Sigmoid colon (tissue), 6 donors: ENCODE measurements at regions not wholly inside any gene's neighbourhood (a gene's known extent, or its start where the extent isn't known, plus 50 kb on each side); places are given as distances from the start of the nearest gene placed in this dataset.

Source experiments
- DNase-seq: peaks from one replicate; pipeline ENCODE4 v3.0.0-alpha.2; 2019
- H3K27ac ChIP-seq, 4 donors: fragments of 200-600 bp; sonication (generic); one replicate each; pipeline ENCODE4 v1.5.1; 2016 to 2019; ENCODE audit warnings: mild to moderate bottlenecking in 1 of 4
- H3K27me3 ChIP-seq, 3 donors: fragments of 200-600 bp; sonication (generic); one replicate each; pipeline ENCODE4 v1.5.1; 2019; ENCODE audit warnings: mild to moderate bottlenecking in 1 of 3
- H3K36me3 ChIP-seq, 4 donors: fragments of 200-600 bp; sonication (generic); one replicate each; pipeline ENCODE4 v1.5.1; 2016 to 2019
- H3K4me1 ChIP-seq, 4 donors: fragments of 200-600 bp; sonication (generic); one replicate each; pipeline ENCODE4 v1.5.1; 2017 to 2019
- H3K4me3 ChIP-seq, 4 donors: fragments of 200-600 bp; sonication (generic); one replicate each; pipeline ENCODE4 v1.5.1; 2017 to 2019; ENCODE audit warnings: mild to moderate bottlenecking in 2 of 4, moderate library complexity in 1 of 4
- H3K9me3 ChIP-seq, 4 donors: fragments of 200-600 bp in 3 of 4; sonication (generic) in 3 of 4; one replicate each; pipeline versions ENCODE4 v1.5.1 to v1.6.1; 2013 to 2019
- CTCF ChIP-seq, 4 experiments: fragments of 450-650 bp in 3 of 4; fragments of 200-600 bp in 1 of 4; IDR thresholded peaks; one replicate each; pipeline ENCODE4 v1.5.1; 2016 to 2019; ENCODE audit warnings: antibody characterized with exemption in 4 of 4, mild to moderate bottlenecking in 3 of 4, moderate library complexity in 2 of 4
- EP300 ChIP-seq, 4 donors: sonication (generic); formaldehyde crosslinking; IDR thresholded peaks; one replicate each; pipeline ENCODE4 v1.6.1; 2017; ENCODE audit warnings: antibody characterized with exemption in 4 of 4
- POLR2A ChIP-seq, 2 donors: fragments of 450-650 bp; IDR thresholded peaks; one replicate each; pipeline ENCODE4 v1.6.1; 2016; ENCODE audit warnings: antibody characterized with exemption in 2 of 2, mild to moderate bottlenecking in 2 of 2, moderate library complexity in 2 of 2
- POLR2AphosphoS5 ChIP-seq, 4 donors: sonication (generic); formaldehyde crosslinking; IDR thresholded peaks; one replicate each; pipeline ENCODE4 v1.6.1; 2017; ENCODE audit warnings: antibody characterized with exemption in 4 of 4
- WGBS, 2 donors: extraction: QIAGEN DNeasy Blood & Tissue Kit; methylation state at CpG; one replicate each; pipeline ENCODE4 v1.1.7; 2013; 5-methylcytosine and 5-hydroxymethylcytosine counted together
- intact Hi-C: fragments of 100-400 bp; cut with DNase I; formaldehyde crosslinking; loops from one replicate; pipeline ENCODE4 v1.15.1; 2023
- donor health status: healthy with polysubstance abuse.
- donor health status: healthy.

- 54 to 63% methylated on average over 2 of the region's 2 CpGs for WGBS, 2 donors
- Histone ChIP-seq H3K4me3 (no peak overlapping the region), H3K4me1 (peaks cover 0 to 16% (median 14%) of the 10 kb centered on the region in 4 donors), H3K9me3 (no peaks in the 10 kb centered on the region), H3K36me3 (no peaks in the 10 kb centered on the region), H3K27ac (no peak overlapping the region), H3K27me3 (no peaks in the 10 kb centered on the region)
- DNase-seq = no peak
- intact Hi-C loops = no loop called here
- TF ChIP-seq EP300 (IDR thresholded peaks at IDR 0.05) (no peak), CTCF (IDR thresholded peaks at IDR 0.05) (peak in 3 of 4 experiments; percentile 11 to 45 (median 29)), POLR2AphosphoS5 (IDR thresholded peaks at IDR 0.05) (peak in 1 of 4 donors; percentile 8), POLR2A (IDR thresholded peaks at IDR 0.05) (no peak)
These were observed 169.0 kb upstream of the EEA1 start for GRCh38 chr12:93098077-93098476.

- Histone ChIP-seq H3K36me3 (no peaks in the 10 kb centered on the region), H3K4me1 (peaks cover 0 to 26% (median 24%) of the 10 kb centered on the region in 4 donors), H3K27ac (no peak overlapping the region), H3K9me3 (no peaks in the 10 kb centered on the region), H3K27me3 (no peaks in the 10 kb centered on the region), H3K4me3 (no peak overlapping the region)
- no peak for DNase-seq
- intact Hi-C loops = loop anchor here (5.0 kb wide), 2 partner anchors 83 to 278 kb away; partner anchors contain the start of gene NUDT4
- TF ChIP-seq POLR2A (IDR thresholded peaks at IDR 0.05) (no peak), CTCF (IDR thresholded peaks at IDR 0.05) (no peak), POLR2AphosphoS5 (IDR thresholded peaks at IDR 0.05) (no peak), EP300 (IDR thresholded peaks at IDR 0.05) (no peak)
- WGBS, 2 donors = 85 to 87% methylated on average over 1 of the region's 1 CpG
These were observed 170.7 kb upstream of the EEA1 start for GRCh38 chr12:93099792-93100191.

GRCh38 chr12:93100610-93101009 is 171.5 kb upstream of the EEA1 start:
- intact Hi-C loops = loop anchor here (5.0 kb wide), 2 partner anchors 82 to 277 kb away; partner anchors contain the start of gene NUDT4
- Histone ChIP-seq H3K4me1 (peaks cover 0 to 26% (median 24%) of the 10 kb centered on the region in 4 donors), H3K9me3 (no peaks in the 10 kb centered on the region), H3K27ac (no peak overlapping the region), H3K36me3 (no peaks in the 10 kb centered on the region), H3K27me3 (no peaks in the 10 kb centered on the region), H3K4me3 (no peak overlapping the region)
- whole genome bisulfite sequencing, 2 donors = 89% methylated on average over 4 of the region's 4 CpGs
- TF ChIP-seq EP300 (IDR thresholded peaks at IDR 0.05) (no peak), CTCF (IDR thresholded peaks at IDR 0.05) (no peak), POLR2AphosphoS5 (IDR thresholded peaks at IDR 0.05) (no peak), POLR2A (IDR thresholded peaks at IDR 0.05) (no peak)
- DNase-seq = no peak

GRCh38 chr12:93101367-93101766 is 172.3 kb upstream of the EEA1 start:
- Histone ChIP-seq H3K36me3 (no peaks in the 10 kb centered on the region), H3K4me1 (peaks cover 0 to 26% (median 24%) of the 10 kb centered on the region in 4 donors), H3K27me3 (no peaks in the 10 kb centered on the region), H3K4me3 (no peak overlapping the region), H3K27ac (peak overlapping the region in 1 of 4 donors; percentile 78), H3K9me3 (no peaks in the 10 kb centered on the region)
- no peak for DNase-seq
- WGBS, 2 donors = 95 to 96% methylated on average over 4 of the region's 4 CpGs
- TF ChIP-seq POLR2A (IDR thresholded peaks at IDR 0.05) (no peak), POLR2AphosphoS5 (IDR thresholded peaks at IDR 0.05) (no peak), EP300 (IDR thresholded peaks at IDR 0.05) (no peak), CTCF (IDR thresholded peaks at IDR 0.05) (no peak)
- intact Hi-C loops = loop anchor here (5.0 kb wide), 2 partner anchors 81 to 276 kb away; partner anchors contain the start of gene NUDT4

- intact Hi-C loops = loop anchor here (2.0 to 5.0 kb wide), 3 partner anchors 42 to 275 kb away; partner anchors contain the start of gene NUDT4
- Histone ChIP-seq H3K27ac (peak overlapping the region; percentile 63 to 78 (median 69)), H3K4me3 (no peak overlapping the region), H3K36me3 (no peaks in the 10 kb centered on the region), H3K27me3 (no peaks in the 10 kb centered on the region), H3K4me1 (peaks cover 0 to 36% (median 29%) of the 10 kb centered on the region in 4 donors), H3K9me3 (no peaks in the 10 kb centered on the region)
- WGBS, 2 donors = 20 to 42% methylated on average over 1 of the region's 1 CpG
- TF ChIP-seq CTCF (IDR thresholded peaks at IDR 0.05) = no peak
- no peak for TF ChIP-seq EP300 (IDR thresholded peaks at IDR 0.05)
- no peak for TF ChIP-seq POLR2A (IDR thresholded peaks at IDR 0.05)
- TF ChIP-seq POLR2AphosphoS5 (IDR thresholded peaks at IDR 0.05) = no peak
- DNase-seq = no peak
These were observed 173.2 kb upstream of the EEA1 start for GRCh38 chr12:93102312-93102711.
